ENCODE measurements at regions not wholly inside any gene's neighbourhood (a gene's known extent, or its start where the extent isn't known, plus 50 kb on each side); places are given as distances from the start of the nearest gene placed in this dataset.

DNA sequence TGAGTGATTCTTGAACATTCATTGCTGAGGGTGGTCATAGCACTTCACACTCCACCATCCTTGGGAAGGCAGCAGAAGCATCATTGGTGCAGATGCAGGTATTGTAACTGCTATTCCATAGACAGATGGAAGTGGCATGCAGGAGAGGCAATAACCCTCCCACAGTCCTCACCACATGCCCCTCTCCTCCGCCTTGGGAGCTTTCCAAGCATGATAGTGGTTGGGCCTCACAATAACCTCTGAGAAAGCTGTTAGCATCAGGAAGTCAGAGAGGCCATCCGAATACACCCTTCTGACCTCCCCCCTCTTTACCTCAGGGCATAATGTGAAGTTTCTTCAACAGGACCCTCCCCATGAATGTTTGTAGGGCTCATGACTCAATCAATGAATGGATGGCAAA, 177.9 kb downstream of the KATNAL1 start:
- Histone ChIP-seq H3K4me3 (no peak overlapping the region), H3K27me3 (no peaks in the 10 kb centered on the region), H3K27ac (no peak overlapping the region), H3K36me3 (no peaks in the 10 kb centered on the region), H3K9me3 (no peaks in the 10 kb centered on the region), H3K4me1 (peaks cover 8 to 12% (median 9%) of the 10 kb centered on the region in 4 donors)
- WGBS, 2 donors, result 78 to 81% methylated on average over 2 of the region's 2 CpGs
- TF ChIP-seq, protein P1, sequence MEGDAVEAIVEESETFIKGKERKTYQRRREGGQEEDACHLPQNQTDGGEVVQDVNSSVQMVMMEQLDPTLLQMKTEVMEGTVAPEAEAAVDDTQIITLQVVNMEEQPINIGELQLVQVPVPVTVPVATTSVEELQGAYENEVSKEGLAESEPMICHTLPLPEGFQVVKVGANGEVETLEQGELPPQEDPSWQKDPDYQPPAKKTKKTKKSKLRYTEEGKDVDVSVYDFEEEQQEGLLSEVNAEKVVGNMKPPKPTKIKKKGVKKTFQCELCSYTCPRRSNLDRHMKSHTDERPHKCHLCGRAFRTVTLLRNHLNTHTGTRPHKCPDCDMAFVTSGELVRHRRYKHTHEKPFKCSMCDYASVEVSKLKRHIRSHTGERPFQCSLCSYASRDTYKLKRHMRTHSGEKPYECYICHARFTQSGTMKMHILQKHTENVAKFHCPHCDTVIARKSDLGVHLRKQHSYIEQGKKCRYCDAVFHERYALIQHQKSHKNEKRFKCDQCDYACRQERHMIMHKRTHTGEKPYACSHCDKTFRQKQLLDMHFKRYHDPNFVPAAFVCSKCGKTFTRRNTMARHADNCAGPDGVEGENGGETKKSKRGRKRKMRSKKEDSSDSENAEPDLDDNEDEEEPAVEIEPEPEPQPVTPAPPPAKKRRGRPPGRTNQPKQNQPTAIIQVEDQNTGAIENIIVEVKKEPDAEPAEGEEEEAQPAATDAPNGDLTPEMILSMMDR (IDR thresholded peaks at IDR 0.05), result no peak
- TF ChIP-seq EP300 (IDR thresholded peaks at IDR 0.05) (no peak), POLR2AphosphoS5 (IDR thresholded peaks at IDR 0.05) (no peak), POLR2A (IDR thresholded peaks at IDR 0.05) (no peak)
- DNase-seq (no peak), ATAC-seq (ENCODE audit: low FRiP score in 2 of 2) (no peak)

DNA sequence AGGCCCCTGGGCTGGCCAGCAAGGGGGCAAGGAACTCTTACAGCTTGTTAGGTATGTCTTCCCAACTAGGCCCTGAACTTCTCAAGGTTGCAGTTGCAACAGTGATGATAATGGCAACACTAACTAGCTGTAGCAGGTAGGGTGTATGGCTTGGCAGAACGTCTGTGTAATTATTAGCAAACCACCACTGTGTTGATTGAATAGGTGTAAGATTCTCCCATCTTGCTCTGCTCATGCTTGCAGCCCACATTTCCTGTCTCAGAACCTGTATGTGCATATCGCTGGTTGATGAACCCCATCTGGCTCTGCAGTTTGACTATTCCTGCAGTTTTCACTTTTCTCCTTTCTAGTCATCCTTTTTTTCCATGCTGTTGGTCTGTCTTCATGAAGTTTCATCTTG, 178.8 kb downstream of the KATNAL1 start:
- ATAC-seq (ENCODE audit: low FRiP score in 2 of 2), result no peak
- no peaks in the 10 kb centered on the region for H3K27me3 ChIP-seq
- no peaks in the 10 kb centered on the region for H3K36me3 ChIP-seq
- peaks cover 8 to 12% (median 9%) of the 10 kb centered on the region in 4 donors for H3K4me1 ChIP-seq
- H3K9me3 ChIP-seq, result no peaks in the 10 kb centered on the region
- TF ChIP-seq POLR2A (IDR thresholded peaks at IDR 0.05) (no peak), EP300 (IDR thresholded peaks at IDR 0.05) (no peak), POLR2AphosphoS5 (IDR thresholded peaks at IDR 0.05) (no peak)
- TF ChIP-seq, protein P1 (IDR thresholded peaks at IDR 0.05), result no peak
- 85 to 98% methylated on average over 2 of the region's 2 CpGs for WGBS, 2 donors
- H3K4me3 ChIP-seq, result no peak overlapping the region
- DNase-seq, result no peak
- no peak overlapping the region for H3K27ac ChIP-seq

DNA sequence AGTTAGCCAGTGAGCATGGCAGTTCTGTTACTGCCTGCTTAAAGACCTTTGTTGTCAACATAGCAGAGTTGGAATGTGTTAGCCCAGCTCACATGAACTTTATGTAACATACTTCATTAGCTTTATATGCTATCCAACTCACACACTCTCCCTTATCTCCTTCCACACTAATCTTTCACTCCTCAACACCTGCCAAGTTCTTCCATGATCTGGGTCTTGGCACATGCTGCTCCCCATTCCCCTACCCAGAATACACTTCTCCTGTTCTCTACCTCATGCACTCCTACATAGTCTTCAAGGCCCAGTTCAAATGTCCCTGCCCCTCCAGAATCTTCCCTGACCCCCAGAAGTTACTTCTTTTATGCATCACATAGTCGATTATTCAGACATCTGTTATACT, 179.3 kb downstream of the KATNAL1 start:
- Histone ChIP-seq H3K4me1 (peaks cover 8 to 12% (median 9%) of the 10 kb centered on the region in 4 donors), H3K9me3 (no peaks in the 10 kb centered on the region), H3K27me3 (no peaks in the 10 kb centered on the region), H3K27ac (no peak overlapping the region), H3K4me3 (no peak overlapping the region), H3K36me3 (no peaks in the 10 kb centered on the region)
- no peak for TF ChIP-seq EP300 (IDR thresholded peaks at IDR 0.05)
- no peak for TF ChIP-seq POLR2A (IDR thresholded peaks at IDR 0.05)
- no peak for TF ChIP-seq POLR2AphosphoS5 (IDR thresholded peaks at IDR 0.05)
- TF ChIP-seq, protein P1 (IDR thresholded peaks at IDR 0.05), result no peak
- ATAC-seq (ENCODE audit: low FRiP score in 2 of 2), result no peak
- WGBS, 2 donors, result 85 to 91% methylated on average over 1 of the region's 1 CpG
- DNase-seq, result no peak

DNA sequence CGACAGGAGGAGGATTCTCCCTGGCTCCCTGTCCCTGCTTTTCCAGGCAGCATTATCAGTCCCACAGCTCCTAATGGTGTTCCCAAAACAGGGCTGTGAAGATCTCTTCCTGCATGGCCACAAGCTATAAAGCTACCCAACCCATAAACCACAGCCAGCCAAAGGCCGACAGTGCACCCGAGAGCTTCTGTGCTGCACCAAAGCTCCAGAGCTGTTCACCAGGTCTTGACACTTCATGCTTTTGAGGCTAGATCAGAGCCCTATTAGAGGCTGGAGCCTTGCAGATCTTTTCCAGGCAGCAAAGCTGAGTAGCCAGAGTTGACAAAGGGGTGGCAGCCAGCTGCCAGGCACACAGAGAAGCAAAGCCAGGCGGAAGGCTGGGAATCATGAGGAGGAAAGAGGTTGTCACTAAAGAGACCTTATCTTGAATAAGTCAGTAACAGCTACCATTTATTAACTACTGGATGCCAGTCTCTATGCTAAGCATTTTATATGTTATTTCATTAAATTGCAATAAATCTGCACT, 180.4 kb downstream of the KATNAL1 start:
- Histone ChIP-seq H3K4me1 (peaks cover 0 to 5% (median 2%) of the 10 kb centered on the region in 4 donors), H3K27ac (peak overlapping the region in 2 of 4 donors; percentile 27 to 46), H3K4me3 (no peak overlapping the region), H3K36me3 (no peaks in the 10 kb centered on the region), H3K27me3 (no peaks in the 10 kb centered on the region), H3K9me3 (no peaks in the 10 kb centered on the region)
- TF ChIP-seq EP300 (IDR thresholded peaks at IDR 0.05) (no peak), POLR2A (IDR thresholded peaks at IDR 0.05) (no peak), POLR2AphosphoS5 (IDR thresholded peaks at IDR 0.05) (no peak)
- TF ChIP-seq, protein P1 (IDR thresholded peaks at IDR 0.05), result no peak
- 92 to 94% methylated on average over 3 to 4 of the region's 4 CpGs for WGBS, 2 donors
- ATAC-seq (ENCODE audit: low FRiP score in 2 of 2) (no peak), DNase-seq (no peak)

DNA sequence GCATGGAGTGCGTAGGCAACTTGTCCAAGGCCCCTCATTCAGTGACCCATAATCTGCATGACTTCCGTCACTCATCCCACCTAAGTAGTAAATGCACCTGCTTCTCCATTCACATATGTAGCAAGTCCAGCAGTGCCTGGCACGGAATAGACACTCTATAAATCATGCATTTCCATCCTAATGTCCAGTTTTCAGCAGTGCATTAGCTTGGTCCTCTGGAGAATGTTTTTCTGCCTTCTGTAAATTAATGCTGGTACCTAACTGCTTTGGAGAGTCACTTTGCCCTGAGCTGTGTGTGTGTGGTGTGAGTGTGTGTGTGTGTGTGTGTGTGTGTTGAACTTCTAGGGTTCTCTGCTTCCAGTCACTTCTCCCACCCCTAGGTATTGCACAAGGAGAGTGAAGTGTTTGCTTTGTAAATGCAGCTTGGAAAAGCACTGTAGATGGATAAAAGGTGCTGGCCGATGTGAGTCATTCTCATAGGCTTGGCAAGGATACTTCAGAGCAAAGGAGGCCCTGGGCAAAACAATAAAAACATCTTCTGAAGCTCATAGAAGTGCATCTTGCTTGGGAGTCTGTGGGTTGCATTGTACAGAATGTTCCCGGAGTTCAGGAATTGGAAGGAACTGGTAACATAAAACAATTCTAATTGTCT, 181.8 kb downstream of the KATNAL1 start:
- TF ChIP-seq POLR2AphosphoS5 (IDR thresholded peaks at IDR 0.05) (peak in 1 of 2 donors; percentile 43), POLR2A (IDR thresholded peaks at IDR 0.05) (no peak), EP300 (IDR thresholded peaks at IDR 0.05) (peak in 1 of 4 donors; percentile 80)
- TF ChIP-seq, protein P1 (IDR thresholded peaks at IDR 0.05), result no peak
- WGBS, 2 donors, result 37% methylated on average over 5 of the region's 5 CpGs
- no peak overlapping the region for H3K27ac ChIP-seq
- peak in 1 of 2 donors; percentile 76 for DNase-seq
- H3K27me3 ChIP-seq, result no peaks in the 10 kb centered on the region
- no peaks in the 10 kb centered on the region for H3K9me3 ChIP-seq
- peak; percentile 83 to 84 for ATAC-seq (ENCODE audit: low FRiP score in 2 of 2)
- no peak overlapping the region for H3K4me3 ChIP-seq
- no peaks in the 10 kb centered on the region for H3K36me3 ChIP-seq
- peaks cover 0 to 5% (median 2%) of the 10 kb centered on the region in 4 donors for H3K4me1 ChIP-seq

Data from upper lobe of left lung (tissue), 6 donors.